ENCODE measurements at regions not wholly inside any gene's neighbourhood (a gene's known extent, or its start where the extent isn't known, plus 50 kb on each side); places are given as distances from the start of the nearest gene placed in this dataset.

DNA sequence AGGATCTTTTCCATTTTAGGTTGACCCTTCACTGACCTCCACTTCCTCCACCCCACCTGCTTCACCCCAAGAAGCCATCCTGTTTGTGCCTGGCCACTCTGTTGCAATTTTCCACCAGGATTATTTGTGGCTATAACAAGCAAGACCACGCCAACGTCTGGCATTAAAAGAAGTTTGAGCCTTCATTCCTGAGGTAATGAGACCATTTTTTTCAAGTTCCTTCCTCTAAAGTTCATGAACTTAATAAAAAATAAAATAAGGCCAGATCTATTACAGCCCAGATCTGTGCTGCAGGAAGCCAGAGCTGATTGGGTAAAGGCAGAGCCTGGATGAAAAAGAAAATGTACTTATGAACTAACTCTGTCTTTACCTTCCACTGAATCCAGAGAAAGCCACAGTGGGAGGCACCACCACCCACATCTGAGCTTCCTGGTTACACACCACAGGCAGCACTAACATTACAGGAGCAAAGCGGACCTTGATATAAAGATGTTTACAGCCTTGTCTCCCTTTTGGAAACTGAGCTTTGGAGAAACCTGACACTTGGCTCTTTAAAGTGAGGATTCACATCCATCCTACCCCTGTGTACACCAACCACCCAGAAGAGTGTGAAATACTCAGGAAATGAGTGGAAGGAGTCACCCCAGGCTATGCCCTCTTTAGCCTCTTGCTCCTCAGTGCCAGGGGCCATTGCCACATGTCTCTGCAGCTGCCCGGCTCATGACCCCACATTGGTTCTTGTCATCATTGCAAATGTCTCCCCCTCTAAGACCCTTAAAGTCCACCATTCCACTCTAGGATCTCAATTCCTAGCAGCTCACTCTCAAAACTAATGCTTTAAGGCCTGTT lies 293.6 kb downstream of the PLPP3 start:
- peak overlapping the region in 1 of 2 experiments; percentile 31 for H3K4me3 ChIP-seq (ENCODE audit: insufficient read depth in 1 of 2, low read depth in 1 of 2, low read length in 2 of 2)
- no peak overlapping the region for H3K4me2 ChIP-seq (ENCODE audit: low read length, poor library complexity, severe bottlenecking)
- H2AK5ac ChIP-seq (ENCODE audit: low read length, severe bottlenecking): no peak overlapping the region
- H3K4me1 ChIP-seq (ENCODE audit: control insufficient read depth, insufficient read depth, low read depth, low read length): peaks cover 5% of the 10 kb centered on the region
- no peaks in the 10 kb centered on the region for H3K79me1 ChIP-seq (replicated peaks; ENCODE audit: low read length, poor library complexity, severe bottlenecking)
- H3K14ac ChIP-seq (ENCODE audit: low read length in 2 of 2): no peak overlapping the region
- no peak for DNase-seq
- 68% methylated on average over 4 of the region's 4 CpGs for WGBS
- H3K4ac ChIP-seq (ENCODE audit: low read depth in 1 of 2, low read length in 2 of 2): no peak overlapping the region
- no peak overlapping the region for H2BK15ac ChIP-seq (ENCODE audit: low read depth, poor library complexity, severe bottlenecking)
- no peak overlapping the region for H2AFZ ChIP-seq (ENCODE audit: low read depth, low read length)
- H2BK12ac ChIP-seq (ENCODE audit: low read length in 2 of 2): no peak overlapping the region
- H4K8ac ChIP-seq (ENCODE audit: low read length): no peak overlapping the region
- H3K23ac ChIP-seq (ENCODE audit: low read length in 2 of 2): no peak overlapping the region
- no peaks in the 10 kb centered on the region for H3K27me3 ChIP-seq (ENCODE audit: control insufficient read depth in 1 of 2, insufficient read depth in 1 of 2, low read length in 2 of 2)
- H4K91ac ChIP-seq (ENCODE audit: low read length): no peak overlapping the region
- H3K9me3 ChIP-seq (ENCODE audit: control insufficient read depth, low read length): no peaks in the 10 kb centered on the region
- H3K18ac ChIP-seq (ENCODE audit: low read depth in 1 of 2, low read length in 2 of 2): no peak overlapping the region
- H3K36me3 ChIP-seq (ENCODE audit: control insufficient read depth in 1 of 2, insufficient read depth in 2 of 2, low read depth in 1 of 2, low read length in 2 of 2): no peaks in the 10 kb centered on the region
- H3K27ac ChIP-seq (ENCODE audit: low read length, poor library complexity, severe bottlenecking): peak overlapping the region; percentile 1
- H3K9ac ChIP-seq (ENCODE audit: low read length): no peak overlapping the region
- H2BK5ac ChIP-seq (ENCODE audit: low read depth, low read length, poor library complexity, severe bottlenecking): no peak overlapping the region
- H2BK120ac ChIP-seq (ENCODE audit: low read depth, low read length): no peak overlapping the region

GRCh38 chr1:56284928-56285327 lies 294.4 kb downstream of the PLPP3 start:
- peaks cover 5% of the 10 kb centered on the region for H3K4me1 ChIP-seq (ENCODE audit: control insufficient read depth, insufficient read depth, low read depth, low read length)
- H3K4me2 ChIP-seq (ENCODE audit: low read length, poor library complexity, severe bottlenecking): no peak overlapping the region
- no peak overlapping the region for H3K23ac ChIP-seq (ENCODE audit: low read length in 2 of 2)
- no peak overlapping the region for H2BK120ac ChIP-seq (ENCODE audit: low read depth, low read length)
- H2BK12ac ChIP-seq (ENCODE audit: low read length in 2 of 2): no peak overlapping the region
- no peak overlapping the region for H2BK5ac ChIP-seq (ENCODE audit: low read depth, low read length, poor library complexity, severe bottlenecking)
- H2AFZ ChIP-seq (ENCODE audit: low read depth, low read length): no peak overlapping the region
- no peaks in the 10 kb centered on the region for H3K9me3 ChIP-seq (ENCODE audit: control insufficient read depth, low read length)
- H4K91ac ChIP-seq (ENCODE audit: low read length): no peak overlapping the region
- 17% methylated on average over 1 of the region's 3 CpGs for WGBS
- H3K4ac ChIP-seq (ENCODE audit: low read depth in 1 of 2, low read length in 2 of 2): no peak overlapping the region
- H2BK15ac ChIP-seq (ENCODE audit: low read depth, poor library complexity, severe bottlenecking): no peak overlapping the region
- DNase-seq: no peak
- no peaks in the 10 kb centered on the region for H3K36me3 ChIP-seq (ENCODE audit: control insufficient read depth in 1 of 2, insufficient read depth in 2 of 2, low read depth in 1 of 2, low read length in 2 of 2)
- H3K18ac ChIP-seq (ENCODE audit: low read depth in 1 of 2, low read length in 2 of 2): no peak overlapping the region
- H3K14ac ChIP-seq (ENCODE audit: low read length in 2 of 2): no peak overlapping the region
- no peak overlapping the region for H3K27ac ChIP-seq (ENCODE audit: low read length, poor library complexity, severe bottlenecking)
- no peak overlapping the region for H2AK5ac ChIP-seq (ENCODE audit: low read length, severe bottlenecking)
- no peak overlapping the region for H3K4me3 ChIP-seq (ENCODE audit: insufficient read depth in 1 of 2, low read depth in 1 of 2, low read length in 2 of 2)
- no peak overlapping the region for H3K9ac ChIP-seq (ENCODE audit: low read length)
- no peak overlapping the region for H4K8ac ChIP-seq (ENCODE audit: low read length)
- H3K79me1 ChIP-seq (replicated peaks; ENCODE audit: low read length, poor library complexity, severe bottlenecking): no peaks in the 10 kb centered on the region
- H3K27me3 ChIP-seq (ENCODE audit: control insufficient read depth in 1 of 2, insufficient read depth in 1 of 2, low read length in 2 of 2): no peaks in the 10 kb centered on the region

GRCh38 chr1:56278061-56278460 lies 301.3 kb downstream of the PLPP3 start:
- 100% methylated on average over 2 of the region's 3 CpGs for WGBS
- no peak overlapping the region for H4K8ac ChIP-seq (ENCODE audit: low read length)

GRCh38 chr1:56268519-56269140 lies 310.7 kb downstream of the PLPP3 start:
- Histone ChIP-seq H2BK12ac (ENCODE audit: low read length in 2 of 2) (no peak overlapping the region), H3K14ac (ENCODE audit: low read length in 2 of 2) (no peak overlapping the region), H2BK15ac (ENCODE audit: low read depth, poor library complexity, severe bottlenecking) (no peak overlapping the region), H3K9ac (ENCODE audit: low read length) (no peak overlapping the region), H2BK120ac (ENCODE audit: low read depth, low read length) (no peak overlapping the region), H3K36me3 (ENCODE audit: control insufficient read depth in 1 of 2, insufficient read depth in 2 of 2, low read depth in 1 of 2, low read length in 2 of 2) (no peaks in the 10 kb centered on the region), H3K9me3 (ENCODE audit: control insufficient read depth, low read length) (no peaks in the 10 kb centered on the region), H3K4me2 (ENCODE audit: low read length, poor library complexity, severe bottlenecking) (no peak overlapping the region), H3K4me3 (ENCODE audit: insufficient read depth in 1 of 2, low read depth in 1 of 2, low read length in 2 of 2) (no peak overlapping the region), H4K8ac (ENCODE audit: low read length) (no peak overlapping the region), H3K4me1 (ENCODE audit: control insufficient read depth, insufficient read depth, low read depth, low read length) (no peaks in the 10 kb centered on the region), H3K4ac (ENCODE audit: low read depth in 1 of 2, low read length in 2 of 2) (no peak overlapping the region), H3K18ac (ENCODE audit: low read depth in 1 of 2, low read length in 2 of 2) (no peak overlapping the region), H3K23ac (ENCODE audit: low read length in 2 of 2) (no peak overlapping the region), H3K79me1 (replicated peaks; ENCODE audit: low read length, poor library complexity, severe bottlenecking) (no peaks in the 10 kb centered on the region), H3K27ac (ENCODE audit: low read length, poor library complexity, severe bottlenecking) (no peak overlapping the region), H4K91ac (ENCODE audit: low read length) (no peak overlapping the region), H2AK5ac (ENCODE audit: low read length, severe bottlenecking) (no peak overlapping the region), H2BK5ac (ENCODE audit: low read depth, low read length, poor library complexity, severe bottlenecking) (no peak overlapping the region), H3K27me3 (ENCODE audit: control insufficient read depth in 1 of 2, insufficient read depth in 1 of 2, low read length in 2 of 2) (no peaks in the 10 kb centered on the region), H2AFZ (ENCODE audit: low read depth, low read length) (no peak overlapping the region)
- 87% methylated on average over 7 of the region's 7 CpGs for WGBS
- DNase-seq: no peak

More at GRCh38 chr1:56278061-56278460, 301.3 kb downstream of the PLPP3 start:
- Histone ChIP-seq H3K4me2 (ENCODE audit: low read length, poor library complexity, severe bottlenecking) (no peak overlapping the region), H3K9ac (ENCODE audit: low read length) (no peak overlapping the region), H2BK12ac (ENCODE audit: low read length in 2 of 2) (no peak overlapping the region), H3K14ac (ENCODE audit: low read length in 2 of 2) (no peak overlapping the region), H2AK5ac (ENCODE audit: low read length, severe bottlenecking) (no peak overlapping the region), H3K4ac (ENCODE audit: low read depth in 1 of 2, low read length in 2 of 2) (no peak overlapping the region), H2AFZ (ENCODE audit: low read depth, low read length) (no peak overlapping the region), H3K18ac (ENCODE audit: low read depth in 1 of 2, low read length in 2 of 2) (no peak overlapping the region), H2BK5ac (ENCODE audit: low read depth, low read length, poor library complexity, severe bottlenecking) (no peak overlapping the region), H3K27me3 (ENCODE audit: control insufficient read depth in 1 of 2, insufficient read depth in 1 of 2, low read length in 2 of 2) (no peaks in the 10 kb centered on the region), H3K9me3 (ENCODE audit: control insufficient read depth, low read length) (no peaks in the 10 kb centered on the region), H3K4me3 (ENCODE audit: insufficient read depth in 1 of 2, low read depth in 1 of 2, low read length in 2 of 2) (no peak overlapping the region), H3K79me1 (replicated peaks; ENCODE audit: low read length, poor library complexity, severe bottlenecking) (no peaks in the 10 kb centered on the region), H3K23ac (ENCODE audit: low read length in 2 of 2) (no peak overlapping the region), H4K91ac (ENCODE audit: low read length) (no peak overlapping the region), H2BK15ac (ENCODE audit: low read depth, poor library complexity, severe bottlenecking) (no peak overlapping the region), H3K27ac (ENCODE audit: low read length, poor library complexity, severe bottlenecking) (no peak overlapping the region), H2BK120ac (ENCODE audit: low read depth, low read length) (no peak overlapping the region), H3K36me3 (ENCODE audit: control insufficient read depth in 1 of 2, insufficient read depth in 2 of 2, low read depth in 1 of 2, low read length in 2 of 2) (no peaks in the 10 kb centered on the region), H3K4me1 (ENCODE audit: control insufficient read depth, insufficient read depth, low read depth, low read length) (no peaks in the 10 kb centered on the region)
- no peak for DNase-seq
